GM18951 (cell line): ENCODE measurements at regions not wholly inside any gene's neighbourhood (a gene's known extent, or its start where the extent isn't known, plus 50 kb on each side); places are given as distances from the start of the nearest gene placed in this dataset.

Source experiments
- POLR2A ChIP-seq: IDR thresholded peaks from 4 replicates; pipeline ENCODE4 v1.6.1; 2011; ENCODE audit warnings: mild to moderate bottlenecking; ENCODE audit not compliant: insufficient read length, insufficient read depth; ENCODE audit errors: extremely low read depth
- in situ Hi-C: fragments of 300-500 bp; cut with MboI; formaldehyde crosslinking; loops from one replicate; pipeline ENCODE4 v1.12.0; 2022; ENCODE audit warnings: low sequenced_read_pairs, mixed read lengths, inconsistent platforms; ENCODE audit not compliant: unreplicated experiment

DNA sequence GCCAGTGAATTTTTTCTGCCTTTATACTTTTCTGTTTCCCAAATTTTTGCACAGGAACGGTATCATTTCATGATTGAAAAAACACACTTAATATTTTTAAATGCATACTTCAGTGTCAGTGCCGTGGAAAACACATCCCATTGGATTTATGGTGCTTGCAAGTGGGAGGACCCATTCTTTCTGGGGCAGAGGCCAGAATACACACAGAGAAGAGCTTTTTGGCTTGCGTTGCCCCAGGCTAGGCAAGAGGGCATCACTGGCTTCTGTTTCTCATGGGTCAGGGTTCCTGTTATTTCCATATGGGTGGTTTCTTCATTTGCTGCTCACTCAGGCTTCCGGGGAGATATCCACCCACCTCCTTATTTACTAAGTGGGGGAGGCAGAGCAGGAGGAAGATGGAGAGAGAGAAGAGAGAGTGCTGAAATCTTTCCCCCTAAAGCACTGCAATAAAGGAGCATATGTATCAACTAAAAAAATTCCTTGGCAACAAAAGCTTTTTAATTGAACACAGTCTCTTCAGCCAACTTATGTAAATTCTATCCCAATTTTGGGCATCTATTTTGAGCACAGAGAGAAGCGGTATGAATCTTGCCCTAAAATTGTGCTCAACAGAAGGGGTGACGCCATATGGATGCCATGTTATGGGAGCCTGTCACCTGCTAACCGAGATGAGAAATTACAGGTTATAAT lies 66.0 kb upstream of the KIRREL3 start:
- in situ Hi-C loops: no loop called here
- no peak for TF ChIP-seq POLR2A

DNA sequence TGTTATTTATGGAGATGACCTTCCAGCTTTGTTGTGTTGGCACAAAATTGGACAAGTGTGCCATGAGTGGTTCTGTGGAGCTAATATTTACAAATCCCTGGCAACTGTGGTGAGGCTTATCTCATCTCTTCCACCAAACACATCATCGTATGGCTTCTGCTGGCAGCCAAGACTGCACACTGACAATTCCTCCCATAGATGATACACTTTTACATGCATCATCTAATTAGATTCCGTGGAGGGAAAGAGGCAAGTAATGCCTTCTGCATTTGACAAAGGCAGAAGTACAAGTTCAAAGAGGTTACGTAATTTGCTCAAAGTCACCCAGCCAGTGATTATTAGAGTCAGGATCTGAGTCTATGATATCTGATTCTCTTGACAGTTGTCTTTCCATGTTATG lies 62.7 kb upstream of the KIRREL3 start:
- in situ Hi-C loops: no loop called here
- no peak for TF ChIP-seq POLR2A

DNA sequence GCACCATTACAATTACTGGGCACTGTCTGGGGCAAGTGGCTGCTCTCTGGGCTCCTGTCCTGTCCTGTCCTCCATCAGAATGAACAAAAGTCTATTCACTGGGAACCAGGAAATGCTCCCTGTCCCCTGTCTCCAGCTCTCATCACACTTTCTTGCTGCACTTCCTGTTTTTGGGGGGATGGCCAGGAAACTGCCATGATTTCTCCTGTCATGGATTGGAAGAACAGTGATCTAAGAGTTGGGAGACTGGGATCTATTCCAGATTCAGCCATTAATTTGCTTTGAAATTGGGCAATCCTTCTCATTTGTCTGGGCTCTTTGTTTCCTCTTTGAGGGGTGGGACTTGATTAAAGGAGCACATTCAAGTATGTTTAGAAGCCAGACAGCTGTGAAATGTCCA lies 61.4 kb upstream of the KIRREL3 start:
- in situ Hi-C loops: no loop called here
- TF ChIP-seq POLR2A: no peak

DNA sequence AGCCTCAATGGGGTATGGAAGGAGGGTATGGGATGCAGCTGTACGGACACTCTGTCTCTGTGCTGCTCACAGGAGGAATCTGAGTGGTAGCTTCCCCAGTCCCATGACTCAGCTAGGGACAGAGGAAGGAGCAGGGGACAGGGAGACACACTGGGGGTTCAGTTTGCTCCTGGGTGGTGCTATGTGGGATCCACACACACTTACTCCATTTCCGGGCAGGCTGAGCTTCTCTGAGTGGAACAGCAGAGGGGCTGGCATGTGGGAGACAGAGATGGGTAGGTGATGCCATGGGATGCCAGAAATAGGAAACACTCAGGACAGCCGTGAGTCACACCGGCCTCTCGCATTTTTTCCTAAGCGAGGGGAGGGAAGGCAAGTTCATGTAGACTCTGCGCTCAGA lies 59.2 kb upstream of the KIRREL3 start:
- in situ Hi-C loops: no loop called here
- TF ChIP-seq POLR2A: no peak

DNA sequence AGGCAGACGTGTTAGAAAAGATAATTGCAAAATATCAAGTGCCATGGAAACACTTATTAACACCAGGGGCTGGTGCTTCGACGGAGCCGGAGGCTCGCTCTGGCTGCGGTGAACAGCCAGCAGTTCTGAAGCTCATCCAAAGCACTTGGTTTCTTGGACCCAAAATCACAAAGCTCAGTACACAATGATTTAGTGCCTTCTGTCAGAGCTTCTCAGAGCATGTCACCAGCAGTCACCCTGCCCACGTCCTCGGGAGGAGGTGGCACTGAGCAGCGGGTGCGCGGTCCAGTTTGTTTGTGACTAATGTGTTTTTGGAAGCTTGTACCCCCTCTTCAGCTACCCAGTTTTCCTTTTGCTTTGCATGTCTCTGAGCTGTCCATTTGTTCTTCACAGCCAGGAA lies 58.7 kb upstream of the KIRREL3 start:
- no peak for TF ChIP-seq POLR2A
- in situ Hi-C loops: no loop called here

DNA sequence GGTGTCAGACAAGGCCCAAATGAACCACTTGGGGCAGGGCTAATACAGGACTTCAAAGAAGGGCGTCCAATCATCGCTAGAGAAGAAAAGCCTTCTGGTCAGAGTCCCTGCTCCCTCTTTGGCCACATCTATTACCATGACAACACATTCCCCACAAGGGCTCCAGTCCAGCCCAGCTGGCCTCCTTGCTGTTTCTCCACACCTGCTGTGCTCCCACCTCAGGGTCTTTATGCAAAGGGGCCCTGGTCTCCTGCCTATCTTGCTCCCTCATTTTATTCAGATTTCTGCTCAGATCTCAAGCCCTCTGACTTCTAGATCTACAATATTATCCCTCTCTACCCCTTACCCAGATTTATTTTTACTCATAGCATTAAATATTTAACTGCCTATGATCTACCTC lies 58.0 kb upstream of the KIRREL3 start:
- TF ChIP-seq POLR2A: no peak
- in situ Hi-C loops: no loop called here

DNA sequence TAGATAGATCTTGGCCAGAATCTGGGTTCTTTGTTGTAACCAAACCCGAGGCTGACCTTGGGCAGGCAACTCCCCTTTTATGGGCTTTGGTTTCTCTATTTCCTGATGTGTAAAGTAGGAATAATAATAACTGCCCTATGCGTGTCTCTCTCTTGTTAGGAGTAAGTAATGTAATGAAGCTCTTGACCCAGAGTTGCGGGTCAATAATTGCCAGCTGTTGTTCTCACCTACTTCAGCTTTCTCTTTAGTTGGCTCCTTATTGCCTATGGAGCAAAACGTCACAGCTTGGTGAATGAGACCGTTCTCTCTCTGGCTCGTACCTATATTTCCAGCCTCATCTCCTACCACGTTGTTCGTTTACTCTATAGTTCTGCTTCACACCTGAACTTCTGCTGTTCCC lies 56.6 kb upstream of the KIRREL3 start:
- in situ Hi-C loops: no loop called here
- TF ChIP-seq POLR2A: no peak

DNA sequence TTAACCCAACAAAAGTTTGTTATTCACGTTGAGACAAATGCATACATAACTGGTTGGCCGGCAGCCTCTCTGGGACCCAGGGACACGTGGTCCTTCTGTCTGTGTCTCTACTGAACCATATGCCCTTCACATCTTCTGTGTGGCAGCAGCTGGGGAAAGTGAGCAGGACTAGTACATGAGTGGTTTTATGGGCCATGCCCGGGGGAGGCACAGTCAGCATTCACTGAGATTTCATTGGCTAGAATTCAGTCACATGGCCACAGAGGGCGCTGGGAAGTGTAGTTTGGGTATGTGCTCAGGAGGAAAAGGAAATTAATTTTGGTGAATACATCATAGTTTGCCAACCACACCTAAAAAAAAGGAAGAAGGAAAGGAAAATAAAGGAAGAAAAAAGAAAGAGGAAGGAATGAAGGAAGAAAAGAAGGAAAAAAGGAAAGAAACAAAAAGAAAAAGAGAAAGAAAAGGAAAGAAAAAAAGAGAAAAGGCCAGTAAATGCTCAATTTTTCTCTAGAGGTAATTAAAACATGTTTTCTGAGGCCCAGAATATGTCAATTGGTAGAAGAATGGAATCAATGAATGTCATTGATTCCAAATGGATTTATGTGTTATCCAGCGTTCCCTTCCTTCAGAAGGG lies 55.9 kb upstream of the KIRREL3 start:
- no peak for TF ChIP-seq POLR2A
- in situ Hi-C loops: no loop called here

DNA sequence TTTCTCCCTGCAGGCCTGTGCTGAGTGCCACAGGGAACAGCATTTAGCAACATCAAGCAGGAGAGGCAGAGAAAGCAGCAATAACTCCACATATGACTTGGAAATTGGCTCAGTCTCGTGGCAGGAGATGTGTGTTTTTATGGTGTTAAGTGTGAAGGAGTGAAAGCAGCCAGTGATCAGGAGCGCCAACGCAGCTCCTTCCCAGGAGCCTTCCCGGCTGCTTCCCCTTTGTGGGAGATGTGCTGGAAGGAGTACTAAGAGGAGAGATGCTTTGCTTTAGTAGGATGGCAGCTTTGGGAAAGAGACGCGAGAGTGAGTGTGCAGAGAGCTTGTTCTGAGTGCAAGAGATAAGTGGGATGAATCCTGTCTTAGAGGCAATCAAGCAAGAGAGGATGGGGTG lies 54.7 kb upstream of the KIRREL3 start:
- no peak for TF ChIP-seq POLR2A
- in situ Hi-C loops: no loop called here

DNA sequence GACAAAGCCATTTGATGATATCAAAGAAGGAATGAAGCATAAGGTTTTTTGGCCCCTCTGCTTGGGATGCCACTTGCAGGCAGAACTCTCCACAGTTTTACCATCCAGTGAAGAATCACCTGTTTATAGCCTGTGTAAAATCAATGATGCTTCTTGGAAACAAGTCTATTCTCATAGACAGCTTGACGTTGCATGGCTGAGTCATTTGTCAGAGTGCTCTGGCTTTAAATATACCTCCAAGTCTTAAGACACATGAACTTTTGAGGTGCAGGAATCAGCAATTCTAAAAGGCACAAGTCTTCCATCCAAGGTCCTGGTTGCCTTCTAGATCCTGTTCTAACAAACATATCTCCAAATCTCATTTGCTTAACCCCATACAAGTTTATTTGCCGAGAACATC lies 53.6 kb upstream of the KIRREL3 start:
- no peak for TF ChIP-seq POLR2A
- in situ Hi-C loops: no loop called here

DNA sequence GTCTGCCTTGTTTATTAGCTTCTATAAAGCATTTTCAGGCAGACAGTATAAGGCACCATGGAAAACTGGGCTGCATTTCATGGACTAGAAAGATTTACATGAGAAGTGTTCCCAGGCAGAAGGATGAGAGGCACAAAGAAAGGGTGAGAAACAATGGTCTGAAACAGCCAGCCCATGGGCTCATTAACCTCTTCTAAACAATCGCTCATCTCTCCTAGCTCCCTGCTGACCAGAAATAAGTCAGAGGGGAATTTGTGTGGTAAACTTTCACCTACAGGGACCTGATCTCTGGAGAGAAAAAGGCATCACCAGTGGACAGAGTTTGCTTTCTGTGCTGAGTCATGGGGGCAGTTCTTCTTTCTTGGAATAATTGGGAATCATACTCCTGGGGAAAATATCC lies 51.8 kb upstream of the KIRREL3 start:
- in situ Hi-C loops: no loop called here

More for the DNA sequence above, 51.8 kb upstream of the KIRREL3 start:
- no peak for TF ChIP-seq POLR2A
